GM19372 (cell line): ENCODE measurements at regions not wholly inside any gene's neighbourhood (a gene's known extent, or its start where the extent isn't known, plus 50 kb on each side); places are given as distances from the start of the nearest gene placed in this dataset.

Experiments used
- ATAC-seq: cut with Tn5 transposase; IDR thresholded peaks from one replicate; pipeline ENCODE4 v1.9.1; 2021; ENCODE audit warnings: mild to moderate bottlenecking, low read depth, moderate library complexity; ENCODE audit not compliant: unreplicated experiment

DNA sequence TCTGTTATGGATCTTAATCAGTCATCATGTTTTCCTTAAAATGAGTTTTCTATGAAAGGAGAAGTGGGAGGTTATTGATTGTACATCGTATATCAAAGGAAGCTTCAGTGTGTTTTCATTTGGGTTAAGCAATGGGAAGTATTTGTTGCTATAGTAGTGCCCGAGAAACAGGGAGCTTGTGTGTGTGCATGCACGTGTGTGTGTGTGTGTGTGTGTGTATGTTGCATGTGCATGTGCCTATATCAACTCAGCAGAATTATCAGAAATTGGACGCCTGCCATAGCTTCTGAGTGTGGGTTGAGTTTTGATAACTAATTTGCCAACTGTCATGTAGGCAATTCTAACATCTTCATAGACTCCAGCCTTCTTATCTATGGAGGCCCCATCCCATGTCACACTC is 246.1 kb upstream of the CRY1 start:
- ATAC-seq, result no peak

DNA sequence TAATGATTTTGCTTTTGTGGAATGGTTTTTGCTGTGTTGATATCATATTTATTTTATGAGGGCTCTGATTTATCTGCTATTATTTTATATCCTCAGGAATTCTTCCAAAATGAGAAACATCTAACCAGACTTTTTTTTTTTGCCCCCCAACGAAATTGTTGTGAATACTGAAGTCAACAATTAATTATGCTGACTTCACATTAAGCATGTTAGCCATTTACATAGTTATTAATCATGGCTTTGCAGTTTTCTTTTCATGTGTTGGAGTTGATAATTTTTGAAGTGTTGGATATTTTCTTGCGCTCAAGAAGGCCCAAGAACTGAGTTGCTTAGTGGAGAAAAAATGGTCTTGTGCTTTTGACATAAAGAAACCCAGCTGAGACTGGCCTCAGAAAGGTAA is 246.6 kb upstream of the CRY1 start:
- no peak for ATAC-seq

DNA sequence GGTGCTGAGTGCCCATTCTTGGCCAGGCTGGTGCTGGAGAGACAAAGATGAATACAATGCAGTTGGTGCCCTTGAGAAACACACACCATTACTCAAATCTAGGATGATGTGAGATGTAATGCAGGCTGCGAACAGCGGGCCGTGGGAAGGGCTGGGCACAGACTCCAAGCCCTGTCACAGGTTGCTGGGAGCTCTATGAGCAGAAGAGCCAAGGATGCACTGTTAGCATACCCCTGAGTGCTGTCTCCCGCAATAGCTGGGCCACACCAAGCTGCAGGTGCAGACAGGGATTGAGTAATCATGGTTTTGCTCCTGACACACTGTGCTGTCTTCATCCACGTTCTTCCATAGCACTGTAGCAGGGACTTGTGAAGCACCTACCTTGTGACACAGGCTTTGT is 247.5 kb upstream of the CRY1 start:
- ATAC-seq, result no peak

DNA sequence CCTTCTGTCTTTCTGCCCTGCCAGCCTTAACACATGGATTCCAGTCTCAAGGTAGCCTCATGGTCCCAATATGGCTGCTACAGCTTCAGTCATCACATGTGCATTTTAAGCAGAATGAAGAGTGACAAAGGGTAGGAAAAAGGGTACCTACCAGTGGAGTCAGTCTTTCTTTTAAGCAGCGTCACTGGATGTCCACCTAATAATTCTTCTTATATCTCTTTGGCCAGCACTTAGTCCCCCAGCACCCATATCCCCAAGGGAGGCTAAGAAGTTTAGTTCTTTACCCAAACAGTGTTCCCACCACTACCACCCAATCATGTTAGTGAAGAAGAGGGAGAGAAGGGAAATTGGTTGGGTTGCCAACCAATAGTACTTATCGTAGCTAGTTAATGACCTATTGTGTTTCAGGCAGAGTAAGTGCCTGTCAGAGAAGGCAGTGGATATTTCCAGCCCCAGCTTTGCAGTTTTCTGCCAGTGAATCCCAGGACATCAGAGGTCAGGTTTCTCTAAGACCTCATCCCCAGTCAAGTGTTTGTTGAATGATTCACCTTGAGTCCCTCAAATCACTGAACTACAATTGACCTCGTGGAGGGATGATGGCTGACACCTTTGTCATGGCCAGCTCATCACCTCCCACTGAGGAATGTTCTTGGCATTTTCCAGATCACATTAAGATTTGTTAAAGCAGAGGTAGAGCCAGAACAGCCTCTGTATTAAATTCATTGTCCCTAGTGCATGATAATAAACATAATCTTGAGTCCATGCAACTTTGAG is 250.9 kb upstream of the CRY1 start:
- ATAC-seq, result no peak

DNA sequence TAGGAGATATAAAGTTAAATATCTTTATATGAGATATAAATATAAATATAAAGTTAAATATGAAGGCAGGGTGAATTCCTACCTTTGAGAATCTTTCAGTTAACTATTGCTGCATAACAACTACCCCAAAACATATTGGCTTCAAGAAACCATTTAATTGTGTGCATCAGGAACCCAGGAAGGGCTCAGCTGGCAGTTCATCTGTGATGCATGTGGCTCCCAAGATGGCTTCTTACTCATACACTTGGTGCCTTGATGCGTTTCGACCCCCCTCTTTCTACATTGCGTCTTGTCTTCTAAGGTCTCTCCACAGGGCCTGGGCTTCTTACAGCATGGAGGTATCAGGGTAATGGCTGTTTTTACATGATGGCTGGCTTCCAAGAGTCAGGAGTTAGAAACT is 253.9 kb upstream of the CRY1 start:
- no peak for ATAC-seq

DNA sequence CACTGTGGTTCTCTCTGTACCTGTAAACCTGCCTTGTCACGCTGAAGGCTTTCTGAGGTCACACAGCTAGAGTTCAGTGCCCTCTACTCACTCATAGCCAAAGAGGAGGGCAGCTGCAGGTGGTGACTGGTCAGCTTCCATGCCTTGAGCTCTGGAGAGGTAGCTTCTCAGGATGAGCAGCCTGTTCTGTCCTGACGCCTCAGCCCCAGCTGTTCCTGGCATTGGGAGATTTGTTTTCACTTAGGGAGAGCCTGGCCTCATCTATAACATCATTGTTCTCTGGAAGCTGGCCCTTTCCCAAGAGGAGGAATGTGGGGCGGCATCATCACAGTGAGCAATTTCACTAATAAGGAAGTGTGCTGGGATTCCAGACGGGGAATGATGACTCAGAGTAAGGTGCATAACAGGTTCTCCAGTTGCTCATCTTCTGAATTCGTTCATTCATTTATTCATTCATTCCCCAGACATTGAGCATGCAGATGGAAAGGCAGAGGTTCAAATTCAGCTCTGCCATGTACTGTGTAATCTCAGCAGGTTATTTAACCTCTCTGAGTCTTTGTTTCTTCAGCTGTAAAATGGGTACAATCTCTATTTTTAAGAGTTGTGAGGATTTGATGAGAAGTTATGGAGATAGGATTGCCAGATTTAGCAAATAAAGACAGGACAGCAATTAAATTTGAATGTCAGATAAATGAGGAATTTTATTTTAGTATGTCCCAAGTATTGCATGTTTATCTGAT is 255.8 kb upstream of the CRY1 start:
- no peak for ATAC-seq

DNA sequence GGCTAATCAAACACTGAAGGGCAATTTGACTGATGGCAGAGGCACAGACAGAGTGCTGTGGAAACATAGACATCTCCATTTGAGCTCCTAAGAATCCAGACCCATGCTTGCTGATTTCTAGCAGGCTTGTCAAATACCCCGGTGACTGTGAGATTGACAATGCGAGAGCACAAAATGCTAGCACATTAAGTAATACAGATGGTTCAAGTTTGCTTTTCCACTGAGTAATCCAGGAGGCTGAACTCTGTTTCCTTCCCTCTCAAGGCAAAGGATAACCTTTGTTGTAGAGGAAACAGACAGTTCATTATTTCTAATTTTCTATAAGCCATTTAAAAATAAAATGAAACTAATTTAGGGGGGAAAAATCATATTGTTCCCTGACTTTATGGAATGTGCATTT is 256.5 kb upstream of the CRY1 start:
- ATAC-seq, result no peak

DNA sequence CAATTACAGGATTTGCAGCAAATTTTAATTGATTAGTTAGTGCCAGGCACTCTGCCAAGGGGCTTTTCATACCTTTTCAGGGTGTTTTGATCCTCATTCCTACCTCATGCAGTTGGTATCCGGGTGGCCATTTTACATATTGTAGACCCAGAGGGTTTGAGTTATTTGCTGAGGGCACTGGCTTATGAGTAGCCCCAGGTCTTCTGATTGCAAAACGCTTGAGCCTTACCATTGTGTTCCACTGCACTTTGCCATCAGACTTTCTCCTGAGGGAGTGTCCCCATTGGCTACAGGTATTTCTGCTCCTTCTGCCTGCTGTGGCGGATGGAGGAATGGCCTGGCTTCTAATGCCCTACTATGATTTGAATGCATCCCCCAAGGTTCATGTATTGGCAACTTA is 257.8 kb upstream of the CRY1 start:
- ATAC-seq, result no peak

DNA sequence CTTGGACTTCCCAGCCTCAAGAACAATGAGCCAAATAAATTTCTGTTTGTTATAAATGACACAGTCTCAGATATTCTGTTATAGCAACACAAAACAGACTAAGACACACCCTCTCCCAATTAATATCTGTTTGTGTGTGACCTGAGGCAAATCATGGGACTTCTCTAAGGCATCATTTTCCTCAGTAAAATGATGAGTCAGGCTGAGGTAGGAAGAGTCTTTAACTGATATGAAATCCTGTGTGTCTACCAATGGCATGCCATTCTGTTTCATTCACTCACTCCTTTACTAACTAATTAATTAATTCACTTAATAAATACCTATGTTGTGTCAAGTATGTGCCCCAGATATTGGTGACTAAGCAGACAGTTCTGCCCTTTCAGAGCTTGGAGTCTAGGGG is 258.4 kb upstream of the CRY1 start:
- ATAC-seq, result no peak

DNA sequence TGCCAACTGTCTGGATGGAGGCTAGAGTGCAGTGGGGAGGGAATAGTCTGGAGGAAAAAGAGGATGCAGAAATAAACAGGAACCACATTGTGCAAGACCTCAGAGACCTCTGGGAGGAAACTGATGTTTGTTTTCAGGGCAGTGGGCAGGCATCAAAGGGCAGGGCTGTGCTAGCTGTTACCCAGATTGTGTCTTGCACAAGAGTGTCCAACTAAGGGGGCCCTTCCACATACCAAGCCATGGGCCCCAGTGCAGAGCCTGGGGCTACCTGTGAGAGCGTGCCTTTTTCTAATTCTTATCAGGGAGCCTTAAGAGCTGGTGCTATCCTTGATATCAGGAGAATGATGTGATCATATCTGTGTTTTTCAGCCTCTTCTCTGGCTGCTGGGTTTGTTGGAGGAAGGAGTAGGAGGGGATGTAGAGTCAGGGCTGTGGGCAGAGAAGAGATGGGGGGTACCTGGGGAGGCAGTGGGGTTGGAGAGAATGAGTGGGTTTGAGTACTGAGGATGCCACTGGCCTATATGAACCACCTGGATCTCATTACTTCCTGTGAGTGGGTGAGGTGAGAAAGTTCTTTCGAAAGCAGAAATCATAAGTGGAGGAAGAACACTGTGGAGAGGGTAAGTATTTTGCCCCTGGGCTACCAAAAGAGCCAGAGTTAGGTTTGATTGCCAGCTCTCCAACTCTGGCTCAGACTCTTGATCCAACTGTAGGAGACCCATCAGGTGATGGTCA is 259.2 kb upstream of the CRY1 start:
- no peak for ATAC-seq

DNA sequence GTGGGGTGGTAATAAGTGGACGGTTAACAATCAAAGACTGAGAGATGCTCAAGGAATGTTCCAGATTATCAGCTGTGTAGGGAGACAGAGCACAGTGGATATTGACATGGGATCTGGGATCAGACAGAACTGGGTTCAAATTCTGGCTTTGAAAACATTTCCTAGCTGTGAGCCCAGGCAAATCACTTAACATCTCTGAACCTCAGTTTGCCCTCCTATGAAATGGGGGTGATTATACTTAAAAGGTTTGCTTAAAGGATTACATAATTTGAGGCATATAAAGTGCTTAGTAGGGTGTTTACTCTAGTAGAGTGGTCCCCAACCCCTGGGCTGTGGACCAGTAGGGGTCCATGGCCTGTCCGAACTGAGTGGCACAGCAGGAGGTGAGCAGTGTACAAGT is 260.0 kb upstream of the CRY1 start:
- no peak for ATAC-seq

DNA sequence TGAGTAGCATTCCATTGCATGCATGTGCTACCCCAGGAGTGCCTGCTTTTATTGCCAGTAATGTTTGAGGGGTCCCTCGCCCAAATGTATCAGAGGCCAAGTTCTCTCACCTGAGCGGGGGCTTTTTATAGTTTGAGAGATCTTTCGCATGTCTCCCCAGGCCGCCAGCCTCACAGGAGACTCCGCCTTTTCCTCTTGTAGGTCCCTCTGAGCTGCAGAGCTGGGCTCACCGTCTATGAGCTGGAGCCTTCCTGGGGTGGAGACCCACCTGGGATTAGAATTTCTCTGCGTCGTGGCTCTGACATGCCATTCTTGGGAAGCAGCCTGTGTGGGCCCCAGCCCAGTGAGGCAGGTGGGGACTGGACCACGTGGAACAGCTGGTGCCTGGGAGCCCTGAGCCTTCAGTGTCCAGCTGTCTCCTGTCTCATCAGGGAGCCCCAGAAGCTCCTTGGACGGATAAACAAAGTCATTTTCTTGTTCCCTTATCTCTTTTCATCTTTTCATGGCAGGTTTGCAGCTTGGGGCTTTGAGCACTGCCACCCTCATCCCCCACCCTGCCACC is 261.7 kb upstream of the CRY1 start:
- ATAC-seq, result no peak

DNA sequence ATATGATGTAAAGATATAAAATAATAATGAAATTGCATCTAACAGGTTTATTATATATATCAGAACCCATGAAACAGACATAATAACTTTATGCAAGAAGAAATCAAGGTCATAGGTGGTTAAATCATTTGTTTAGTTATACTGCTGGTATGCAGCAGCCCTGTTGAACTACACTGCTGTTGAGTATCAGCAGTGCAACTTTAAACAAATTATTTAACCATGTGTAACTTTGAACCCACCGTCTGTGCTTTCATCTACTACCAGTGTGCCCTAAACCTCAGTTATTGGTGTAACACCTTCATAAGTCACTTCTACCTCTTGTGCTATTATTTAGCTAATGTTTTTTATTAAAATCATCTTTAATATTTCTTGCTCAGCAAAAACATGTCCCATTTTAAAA is 262.3 kb upstream of the CRY1 start:
- ATAC-seq, result no peak

DNA sequence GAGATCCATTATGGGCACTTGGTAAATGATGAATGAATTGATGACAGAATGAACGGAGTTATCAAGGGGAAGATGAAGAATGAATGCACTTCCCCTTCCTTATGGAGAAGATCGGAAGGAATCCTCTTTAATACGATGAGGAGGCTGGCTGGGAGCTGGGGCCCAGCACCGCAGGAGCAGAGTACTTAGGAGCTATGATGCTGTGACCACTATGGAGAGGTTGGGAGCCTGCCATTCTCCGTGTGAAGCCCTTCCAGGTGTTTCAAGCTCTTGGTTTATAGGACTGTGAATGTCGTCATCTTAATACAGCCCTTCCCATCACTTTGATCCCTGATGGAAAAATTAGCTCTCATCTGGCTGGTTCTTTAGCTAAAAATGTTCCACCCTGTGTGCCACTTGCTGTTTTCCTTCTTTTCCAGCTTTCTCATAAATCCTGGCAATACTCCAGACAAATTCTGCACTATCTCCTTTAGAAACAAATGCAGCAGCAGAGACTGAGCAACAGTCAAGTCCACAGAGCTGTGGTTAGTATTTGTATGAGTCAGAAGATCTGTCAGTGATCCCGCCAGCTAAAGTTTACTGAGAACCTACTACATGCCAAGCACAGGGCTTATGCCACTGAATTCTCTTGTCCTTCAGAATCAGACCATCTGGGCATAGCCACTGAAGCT is 263.1 kb upstream of the CRY1 start:
- ATAC-seq, result no peak

DNA sequence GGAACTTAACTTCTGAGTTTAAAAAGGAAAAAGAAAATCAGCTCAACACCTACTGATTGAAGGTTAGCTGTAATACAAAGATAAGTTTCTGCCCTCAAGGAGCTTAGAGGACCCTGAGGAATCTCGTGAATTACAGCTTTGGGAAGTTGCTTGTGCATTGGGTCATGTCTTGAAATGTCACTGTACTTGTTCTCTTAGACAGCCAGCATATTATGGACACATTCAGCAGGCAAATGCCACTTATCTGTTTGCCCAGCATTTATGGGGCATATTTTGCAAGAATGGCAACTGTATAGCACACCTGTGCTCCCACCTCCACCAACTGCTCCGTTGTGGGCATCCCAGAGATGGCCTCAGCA is 263.6 kb upstream of the CRY1 start:
- no peak for ATAC-seq

DNA sequence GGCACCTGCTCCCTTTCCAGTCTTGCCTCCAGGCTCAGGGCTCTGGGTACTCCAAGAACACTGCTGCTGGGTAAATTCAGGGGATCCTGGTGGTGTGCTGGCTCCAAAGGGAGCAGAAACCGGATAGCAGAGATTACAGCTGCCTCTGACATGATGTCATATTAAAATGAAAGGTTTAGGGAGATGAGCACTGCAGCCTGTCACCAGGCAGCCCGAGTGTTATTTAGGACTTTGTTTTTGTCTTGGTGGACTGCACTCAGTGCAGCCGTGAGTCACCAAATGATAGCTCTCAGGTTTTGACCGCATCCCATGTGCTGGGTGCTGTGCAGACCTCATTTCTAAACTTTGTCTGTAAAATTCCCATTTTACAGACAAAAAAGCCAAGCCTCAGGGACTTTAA is 266.0 kb upstream of the CRY1 start:
- no peak for ATAC-seq

DNA sequence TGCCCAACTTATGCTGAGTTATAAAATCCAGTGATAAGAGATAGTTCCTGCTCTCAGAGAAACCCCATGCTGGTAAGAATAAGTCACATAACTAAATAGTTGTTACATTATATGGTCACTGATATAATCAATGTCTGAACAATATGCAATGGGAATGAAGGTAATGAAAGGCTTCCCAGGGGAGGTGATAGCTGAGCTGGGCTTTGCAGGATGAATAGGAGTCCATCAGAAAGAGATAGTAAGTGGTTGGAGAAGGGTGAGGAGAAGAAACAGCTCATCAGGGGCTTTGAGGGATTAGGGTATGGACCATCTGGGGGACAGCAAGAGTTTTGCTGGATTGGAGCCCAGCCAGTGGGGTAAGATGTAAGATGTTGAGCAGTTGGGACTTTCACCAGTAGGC is 266.7 kb upstream of the CRY1 start:
- ATAC-seq, result no peak

DNA sequence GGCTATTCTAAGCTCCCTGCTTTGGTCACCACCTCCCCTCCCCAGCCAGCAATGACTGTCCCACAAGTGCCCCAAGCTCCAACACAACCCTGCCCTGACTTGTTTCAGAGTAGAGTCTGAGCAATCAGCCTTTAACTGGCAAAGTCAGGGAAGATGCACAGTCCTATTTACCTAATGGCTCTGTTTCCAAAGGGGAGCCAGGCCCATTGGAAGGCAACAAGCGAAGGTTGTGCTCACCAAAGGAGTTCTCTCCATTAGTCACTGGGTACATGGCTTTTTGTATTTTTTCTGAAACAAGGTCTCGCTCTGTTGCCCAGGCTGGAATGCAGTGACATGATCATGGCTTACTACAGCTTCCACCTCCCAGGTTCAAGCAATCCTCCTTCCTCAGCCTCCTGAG is 267.1 kb upstream of the CRY1 start:
- ATAC-seq, result no peak

DNA sequence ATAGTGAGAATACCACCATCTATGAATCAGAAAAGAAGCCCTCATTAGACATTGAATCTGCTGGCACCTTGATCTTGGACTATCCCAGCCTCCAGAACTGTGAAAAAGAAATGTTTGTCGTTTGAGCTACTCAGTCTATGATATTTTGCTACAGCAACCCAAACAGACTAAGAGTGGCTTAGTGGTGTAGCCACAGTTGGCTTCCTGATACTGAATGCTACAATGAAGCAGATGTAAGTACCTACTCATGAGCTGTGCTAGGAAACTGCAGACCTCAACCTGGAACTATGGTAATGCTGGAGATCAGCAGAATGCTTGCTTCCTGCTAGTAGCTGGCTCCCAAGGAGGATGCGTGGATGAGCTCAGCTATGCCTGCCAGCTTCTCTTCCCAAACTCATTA is 268.6 kb upstream of the CRY1 start:
- ATAC-seq, result no peak

DNA sequence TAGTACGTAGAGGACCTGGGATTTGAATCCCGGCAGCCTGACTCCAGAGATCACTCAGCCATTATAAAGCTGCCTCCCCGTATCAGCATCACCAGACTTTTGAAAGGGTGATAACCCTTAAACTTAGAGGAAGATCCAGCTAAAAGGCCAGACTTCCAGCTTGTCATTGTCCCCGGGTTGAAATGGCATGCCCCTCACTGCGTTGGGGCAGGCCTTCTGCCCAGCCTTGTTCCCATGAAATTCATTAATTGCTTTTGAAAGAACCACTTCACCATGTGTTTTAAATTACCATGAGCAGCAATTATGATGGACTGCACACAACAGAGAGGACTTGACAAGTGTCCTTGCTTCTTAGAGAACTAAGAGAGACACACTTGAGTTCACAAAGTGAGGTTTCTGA is 269.6 kb upstream of the CRY1 start:
- ATAC-seq, result no peak
